AG10803 (cell line): ENCODE measurements at regions not wholly inside any gene's neighbourhood (a gene's known extent, or its start where the extent isn't known, plus 50 kb on each side); places are given as distances from the start of the nearest gene placed in this dataset.

Source experiments
- DNase-seq: peaks from one replicate; pipeline ENCODE4 v3.0.0; 2010; ENCODE audit warnings: low read depth
- H3K4me3 ChIP-seq: 2 replicates; pipeline ENCODE4 v1.5.1; 2011; ENCODE audit warnings: mild to moderate bottlenecking, low read length, control low read depth
- CTCF ChIP-seq: conservative IDR thresholded peaks from 2 replicates; pipeline ENCODE4 v1.5.1; 2011; ENCODE audit warnings: mild to moderate bottlenecking, low read length, control low read depth, inconsistent platforms

GRCh38 chr5:155947394-155948062 lies 379.4 kb upstream of the SGCD start:
- no peak for TF ChIP-seq CTCF
- H3K4me3 ChIP-seq = no peak overlapping the region
- DNase-seq = peak; percentile 58

DNA sequence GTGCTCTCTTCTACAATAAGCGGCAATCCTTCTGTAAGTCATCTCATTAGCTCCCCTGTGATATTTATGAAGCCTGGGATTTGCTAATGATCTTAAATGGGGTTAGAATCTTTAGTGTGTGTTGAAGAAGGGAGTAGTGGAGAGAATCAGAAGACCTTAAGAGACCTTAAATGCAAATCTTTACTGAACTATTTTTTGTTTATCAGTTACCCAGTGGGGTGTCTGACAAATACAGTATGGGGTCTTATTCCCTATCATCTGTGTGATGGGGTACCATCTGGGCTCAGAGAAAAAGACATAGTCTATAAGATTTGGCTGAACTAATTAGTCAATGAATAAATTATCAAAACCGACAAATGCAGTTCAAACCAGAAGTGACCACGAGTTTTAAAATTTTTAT lies 378.4 kb upstream of the SGCD start:
- DNase-seq = no peak
- no peak for TF ChIP-seq CTCF
- no peak overlapping the region for H3K4me3 ChIP-seq

- no peak overlapping the region for H3K4me3 ChIP-seq
- no peak for DNase-seq
- no peak for TF ChIP-seq CTCF
Measured at GRCh38 chr5:155952486-155953089, 374.4 kb upstream of the SGCD start.

DNA sequence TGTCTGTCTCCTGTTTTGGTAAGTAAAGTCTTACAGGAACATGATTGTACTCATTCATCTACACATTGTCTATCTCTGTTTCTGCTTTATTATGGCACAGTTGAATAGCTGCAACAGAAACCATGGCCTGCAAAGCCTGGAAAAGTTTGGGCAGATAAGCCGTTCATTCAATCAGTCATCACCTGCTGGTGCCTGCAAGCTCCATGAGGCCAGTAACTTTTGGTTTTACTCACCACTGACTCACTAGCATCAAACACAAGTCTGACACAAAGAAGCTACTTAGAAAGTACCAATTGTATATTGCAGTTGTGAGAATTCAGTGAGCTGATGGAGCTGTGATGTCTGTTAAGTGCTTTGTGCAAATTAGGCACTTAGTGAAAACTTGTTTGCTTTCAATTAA lies 373.6 kb upstream of the SGCD start:
- H3K4me3 ChIP-seq = no peak overlapping the region
- peak; percentile 48 for DNase-seq
- no peak for TF ChIP-seq CTCF

DNA sequence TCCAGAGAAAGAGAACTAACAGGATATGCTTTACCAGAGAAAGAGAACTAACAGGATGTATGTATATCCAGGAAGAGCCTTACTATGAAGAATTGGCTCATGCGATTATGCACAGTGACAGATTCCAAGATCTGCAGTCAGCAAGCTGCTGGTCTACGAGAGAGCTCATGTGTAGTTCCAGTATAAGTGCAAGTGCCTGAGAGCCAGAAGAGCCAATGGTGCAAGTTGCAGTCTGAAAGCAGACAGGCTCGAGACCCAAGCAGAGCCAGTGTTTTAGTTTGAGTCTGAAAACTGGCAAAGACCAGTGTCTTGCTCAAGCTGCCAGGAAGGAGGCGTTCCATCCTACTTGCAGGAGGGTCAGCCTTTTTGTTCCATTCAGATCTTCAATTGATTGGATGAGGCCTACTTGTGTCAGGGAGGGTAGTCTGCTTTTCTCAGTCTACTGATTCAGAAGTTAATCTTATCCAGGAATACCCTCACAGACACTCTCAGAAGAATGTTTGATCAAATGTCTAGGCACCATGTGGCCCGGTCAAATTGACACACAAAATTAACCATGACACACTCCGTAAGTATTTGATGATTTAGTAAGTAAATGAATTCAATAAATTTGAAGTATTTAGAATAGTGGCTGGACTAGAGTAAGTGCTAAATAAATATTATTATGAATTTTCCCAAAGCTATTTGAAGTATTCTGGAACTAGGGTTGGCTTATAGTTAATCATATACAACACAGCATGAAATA lies 372.1 kb upstream of the SGCD start:
- DNase-seq = peak; percentile 73
- no peak for TF ChIP-seq CTCF
- H3K4me3 ChIP-seq = no peak overlapping the region

DNA sequence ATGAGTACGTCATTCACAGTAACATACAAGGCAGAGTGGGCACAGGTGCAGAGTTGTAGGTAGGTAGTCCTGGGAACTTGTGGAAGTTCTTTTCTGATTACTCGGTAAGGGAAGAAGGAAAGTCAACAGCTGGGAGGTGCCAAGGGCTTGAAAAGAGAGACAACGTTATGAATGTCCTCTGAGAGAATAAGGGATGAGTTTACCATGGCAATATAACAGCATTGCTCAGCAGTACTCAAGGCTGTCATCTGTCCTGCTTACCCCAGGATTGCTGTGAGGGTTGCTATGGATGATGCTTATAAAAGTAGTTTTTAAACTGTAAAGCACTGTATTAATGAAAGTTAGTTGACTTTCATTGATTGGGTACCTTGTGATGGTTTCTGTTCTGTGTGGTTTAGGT lies 369.1 kb upstream of the SGCD start:
- TF ChIP-seq CTCF = no peak
- DNase-seq = no peak
- no peak overlapping the region for H3K4me3 ChIP-seq

GRCh38 chr5:155959082-155959481 lies 367.9 kb upstream of the SGCD start:
- no peak for TF ChIP-seq CTCF
- DNase-seq = no peak

More at GRCh38 chr5:155959082-155959481, 367.9 kb upstream of the SGCD start:
- H3K4me3 ChIP-seq = no peak overlapping the region
